Fibroblast of pulmonary artery (primary cell): ENCODE measurements at regions not wholly inside any gene's neighbourhood (a gene's known extent, or its start where the extent isn't known, plus 50 kb on each side); places are given as distances from the start of the nearest gene placed in this dataset.

ENCODE experiments used
- DNase-seq: peaks from one replicate; pipeline ENCODE4 v3.0.0-alpha.2; 2010; ENCODE audit warnings: low read depth
- H3K4me3 ChIP-seq: replicated peaks from 2 replicates; pipeline ENCODE4 v1.5.1; 2011; ENCODE audit warnings: low read depth, mild to moderate bottlenecking, control low read depth, low read length, moderate library complexity
- TF ChIP-seq, protein P1 (sequence below): IDR thresholded peaks from 2 replicates; pipeline ENCODE4 v1.5.1; 2011; ENCODE audit warnings: mild to moderate bottlenecking, control low read depth, low read length, inconsistent platforms; ENCODE audit errors: missing control alignments

GRCh38 chr15:37360724-37361123 is 260.4 kb upstream of the MEIS2 start:
- DNase-seq: no peak
- TF ChIP-seq, protein P1, sequence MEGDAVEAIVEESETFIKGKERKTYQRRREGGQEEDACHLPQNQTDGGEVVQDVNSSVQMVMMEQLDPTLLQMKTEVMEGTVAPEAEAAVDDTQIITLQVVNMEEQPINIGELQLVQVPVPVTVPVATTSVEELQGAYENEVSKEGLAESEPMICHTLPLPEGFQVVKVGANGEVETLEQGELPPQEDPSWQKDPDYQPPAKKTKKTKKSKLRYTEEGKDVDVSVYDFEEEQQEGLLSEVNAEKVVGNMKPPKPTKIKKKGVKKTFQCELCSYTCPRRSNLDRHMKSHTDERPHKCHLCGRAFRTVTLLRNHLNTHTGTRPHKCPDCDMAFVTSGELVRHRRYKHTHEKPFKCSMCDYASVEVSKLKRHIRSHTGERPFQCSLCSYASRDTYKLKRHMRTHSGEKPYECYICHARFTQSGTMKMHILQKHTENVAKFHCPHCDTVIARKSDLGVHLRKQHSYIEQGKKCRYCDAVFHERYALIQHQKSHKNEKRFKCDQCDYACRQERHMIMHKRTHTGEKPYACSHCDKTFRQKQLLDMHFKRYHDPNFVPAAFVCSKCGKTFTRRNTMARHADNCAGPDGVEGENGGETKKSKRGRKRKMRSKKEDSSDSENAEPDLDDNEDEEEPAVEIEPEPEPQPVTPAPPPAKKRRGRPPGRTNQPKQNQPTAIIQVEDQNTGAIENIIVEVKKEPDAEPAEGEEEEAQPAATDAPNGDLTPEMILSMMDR: no peak
- no peak overlapping the region for H3K4me3 ChIP-seq

- TF ChIP-seq, protein P1: no peak
- no peak overlapping the region for H3K4me3 ChIP-seq
- no peak for DNase-seq
Observed at GRCh38 chr15:37361621-37362020, 261.3 kb upstream of the MEIS2 start.

GRCh38 chr15:37362414-37362813 is 262.1 kb upstream of the MEIS2 start:
- no peak for DNase-seq
- no peak overlapping the region for H3K4me3 ChIP-seq
- TF ChIP-seq, protein P1: no peak

DNA sequence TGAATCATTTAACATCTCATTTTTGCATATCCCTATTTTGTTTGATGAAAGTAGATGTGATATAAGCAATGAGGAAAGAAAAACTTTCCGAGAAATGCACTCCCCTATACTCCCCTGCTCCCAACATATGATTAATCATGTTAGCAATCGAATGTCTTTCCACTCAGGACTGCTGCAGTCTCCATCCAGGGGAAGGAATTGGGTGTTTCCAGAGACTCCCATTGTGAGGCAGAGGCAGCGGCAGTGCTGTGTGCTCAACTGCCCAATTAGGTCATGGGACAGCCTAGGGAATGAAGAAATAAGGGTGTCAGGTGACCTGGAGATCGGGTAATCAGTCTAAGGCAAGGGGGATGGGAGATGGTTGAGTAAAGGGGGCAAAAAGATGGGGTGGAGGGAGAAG is 268.6 kb upstream of the MEIS2 start:
- no peak overlapping the region for H3K4me3 ChIP-seq
- TF ChIP-seq, protein P1: no peak
- DNase-seq: no peak

GRCh38 chr15:37370941-37371340 is 270.6 kb upstream of the MEIS2 start:
- TF ChIP-seq, protein P1: no peak
- DNase-seq: no peak
- H3K4me3 ChIP-seq: no peak overlapping the region

DNA sequence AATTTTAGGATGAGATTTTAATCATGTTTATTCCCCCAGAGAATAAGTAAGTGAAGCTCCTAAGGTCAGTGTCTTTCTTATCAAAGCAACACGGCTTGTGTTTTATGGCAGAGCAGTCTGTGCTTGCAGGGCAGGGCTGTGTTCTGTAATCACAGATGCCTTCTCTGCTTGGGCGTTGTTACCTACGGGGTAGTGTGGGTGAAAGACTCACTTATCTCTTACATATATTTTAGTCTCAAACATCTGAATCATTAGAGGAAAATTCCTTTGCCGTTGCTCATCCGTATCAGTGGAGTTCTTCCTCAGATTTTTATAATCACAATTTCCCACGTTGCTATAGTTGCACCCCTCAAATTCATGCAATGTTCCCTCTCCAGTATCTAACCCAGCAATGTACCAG is 271.7 kb upstream of the MEIS2 start:
- DNase-seq: peak; percentile 0
- H3K4me3 ChIP-seq: no peak overlapping the region
- TF ChIP-seq, protein P1: no peak

DNA sequence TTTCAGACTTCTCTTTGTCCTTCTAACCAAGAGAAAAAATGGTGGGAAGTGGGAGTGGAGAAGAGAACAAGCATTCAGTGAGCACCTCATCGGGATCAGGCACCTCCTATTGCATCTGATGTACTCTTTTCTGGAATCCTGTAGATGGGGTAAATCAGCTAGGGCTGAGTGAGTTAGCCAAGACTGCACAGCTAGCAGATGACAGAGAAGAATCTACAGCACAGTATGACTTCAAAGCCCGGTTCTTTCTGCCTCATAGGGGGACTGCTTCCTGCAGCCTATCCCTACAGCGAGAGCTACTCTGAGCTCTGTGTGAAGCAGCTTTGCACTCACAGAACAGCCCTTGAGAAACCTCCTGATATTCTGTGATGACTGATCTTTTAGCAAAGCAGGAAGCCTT is 275.2 kb upstream of the MEIS2 start:
- no peak for DNase-seq
- TF ChIP-seq, protein P1: no peak
- H3K4me3 ChIP-seq: no peak overlapping the region
